ENCODE measurements at regions not wholly inside any gene's neighbourhood (a gene's known extent, or its start where the extent isn't known, plus 50 kb on each side); places are given as distances from the start of the nearest gene placed in this dataset.
A peak's percentile ranks its signal among the peaks of the same experiment; 100 is the strongest.

- TF ChIP-seq CTCF (IDR thresholded peaks at IDR 0.05) (no peak), EP300 (IDR thresholded peaks at IDR 0.05; ENCODE audit: borderline replicate concordance in 1 of 2, low read depth in 1 of 2, low read length in 1 of 2) (no peak)
Observed at GRCh38 chr14:54220071-54220703, 176.6 kb upstream of the CDKN3 start (continued).

DNA sequence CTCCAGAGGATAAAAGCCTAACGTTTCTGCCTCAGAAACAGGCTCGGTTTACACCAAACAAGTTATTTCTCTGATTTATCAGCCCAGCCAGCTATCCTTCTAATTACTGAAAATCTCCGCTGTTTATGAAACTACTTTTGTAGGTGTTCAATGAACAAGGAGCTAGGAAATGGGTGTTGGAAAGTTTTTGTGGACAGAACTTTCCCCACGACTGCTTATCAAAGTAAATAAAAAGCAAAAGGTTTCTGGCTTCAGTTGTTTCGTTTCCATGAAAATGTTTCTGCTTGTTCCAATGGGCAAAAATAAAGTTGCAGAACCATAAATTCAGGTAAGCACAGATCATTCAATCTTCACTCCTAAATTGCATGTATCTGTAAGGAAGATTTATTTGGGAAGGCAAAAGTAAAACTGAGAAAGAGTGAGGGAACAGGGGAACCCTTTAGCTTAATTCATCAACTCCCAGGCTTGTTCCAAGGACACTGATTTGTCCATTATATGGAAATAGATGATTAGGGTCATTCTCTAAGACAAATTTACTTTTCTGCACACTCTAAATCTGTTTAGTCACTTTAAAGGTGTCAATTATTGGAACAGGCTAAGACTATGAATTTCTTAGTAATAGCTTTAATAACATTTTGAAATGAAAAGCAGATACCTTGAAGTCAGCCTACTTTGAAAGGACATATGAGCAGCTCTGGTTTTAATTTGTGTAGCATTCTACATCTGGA is 175.9 kb upstream of the CDKN3 start:
- H3K4me2 ChIP-seq = no peak overlapping the region
- H2AFZ ChIP-seq (ENCODE audit: low read depth) = no peak overlapping the region

DNA sequence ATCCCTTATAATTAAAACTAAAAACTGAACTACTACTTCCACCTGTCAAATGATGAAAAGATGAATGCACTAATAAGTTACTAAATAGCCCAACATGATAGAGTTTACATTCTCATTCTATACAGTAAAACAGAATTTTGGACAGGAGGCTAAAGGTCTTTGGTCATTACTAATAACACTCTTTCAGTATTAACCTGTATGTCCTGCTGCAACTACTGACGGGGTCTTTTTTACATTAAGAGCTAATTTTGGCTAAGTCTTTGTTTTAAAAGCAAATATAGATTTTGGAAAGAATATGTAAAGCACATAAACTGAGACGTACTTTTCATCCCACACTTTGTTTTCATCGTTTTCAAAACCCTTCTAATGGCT is 175.4 kb upstream of the CDKN3 start:
- no peak overlapping the region for H3K27ac ChIP-seq (ENCODE audit: low read depth in 2 of 2, low read length in 1 of 2)
- no peak for DNase-seq
- H3K9me2 ChIP-seq = no peaks in the 10 kb centered on the region
- no peaks in the 10 kb centered on the region for H3K79me2 ChIP-seq (ENCODE audit: insufficient read depth)
- WGBS (ENCODE audit: low lambda C conversion rate) = 41% methylated on average over 3 of the region's 3 CpGs
- H3K4me1 ChIP-seq (ENCODE audit: control insufficient read depth in 1 of 2, insufficient read depth in 2 of 2, low read depth in 1 of 2, low read length in 1 of 2) = peaks cover 0 to 29% of the 10 kb centered on the region in 2 experiments; a peak in 2 of 4 replicates
- H2AFZ ChIP-seq (ENCODE audit: low read depth) = no peak overlapping the region
- no peaks in the 10 kb centered on the region for H4K20me1 ChIP-seq (ENCODE audit: insufficient read depth)
- H3K27me3 ChIP-seq (ENCODE audit: insufficient read depth) = peaks cover 13% of the 10 kb centered on the region; the same call in 1 of the 2 replicates
- H3K4me3 ChIP-seq (ENCODE audit: low read depth in 2 of 2, low read length in 1 of 2) = no peak overlapping the region
- no peaks in the 10 kb centered on the region for H3K9me3 ChIP-seq
- ChIA-PET POLR2A (no interaction called here), CTCF (interaction anchor here (0.6 to 1.6 kb wide), 4 partner anchors 9 to 681 kb away, joined by 3 to 4 read pairs (median 4); no protein-coding TSS in a partner anchor)
- H3F3A ChIP-seq (replicated peaks; ENCODE audit: insufficient read depth) = no peaks in the 10 kb centered on the region
- H3K9ac ChIP-seq = no peak overlapping the region
- no peaks in the 10 kb centered on the region for H3K36me3 ChIP-seq (replicated peaks in 1 of 2; ENCODE audit: control insufficient read depth in 1 of 2, insufficient read depth in 2 of 2, low read length in 1 of 2)
- no peak overlapping the region for H3K4me2 ChIP-seq
- peak in 1 of 2 experiments; percentile 48; a peak in 1 of 4 replicates for TF ChIP-seq EP300 (IDR thresholded peaks at IDR 0.05; ENCODE audit: borderline replicate concordance in 1 of 2, low read depth in 1 of 2, low read length in 1 of 2)
- TF ChIP-seq, protein P1, sequence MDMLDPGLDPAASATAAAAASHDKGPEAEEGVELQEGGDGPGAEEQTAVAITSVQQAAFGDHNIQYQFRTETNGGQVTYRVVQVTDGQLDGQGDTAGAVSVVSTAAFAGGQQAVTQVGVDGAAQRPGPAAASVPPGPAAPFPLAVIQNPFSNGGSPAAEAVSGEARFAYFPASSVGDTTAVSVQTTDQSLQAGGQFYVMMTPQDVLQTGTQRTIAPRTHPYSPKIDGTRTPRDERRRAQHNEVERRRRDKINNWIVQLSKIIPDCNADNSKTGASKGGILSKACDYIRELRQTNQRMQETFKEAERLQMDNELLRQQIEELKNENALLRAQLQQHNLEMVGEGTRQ (IDR thresholded peaks at IDR 0.05; ENCODE audit: borderline replicate concordance, low read depth, low read length) = no peak

More for the DNA sequence above, 175.9 kb upstream of the CDKN3 start:
- Histone ChIP-seq H3K4me1 (ENCODE audit: control insufficient read depth in 1 of 2, insufficient read depth in 2 of 2, low read depth in 1 of 2, low read length in 1 of 2) (peaks cover 0 to 28% of the 10 kb centered on the region in 2 experiments; a peak in 2 of 4 replicates), H3K4me3 (ENCODE audit: low read depth in 2 of 2, low read length in 1 of 2) (no peak overlapping the region), H4K20me1 (ENCODE audit: insufficient read depth) (no peaks in the 10 kb centered on the region), H3F3A (replicated peaks; ENCODE audit: insufficient read depth) (no peaks in the 10 kb centered on the region), H3K36me3 (replicated peaks in 1 of 2; ENCODE audit: control insufficient read depth in 1 of 2, insufficient read depth in 2 of 2, low read length in 1 of 2) (no peaks in the 10 kb centered on the region), H3K27ac (ENCODE audit: low read depth in 2 of 2, low read length in 1 of 2) (no peak overlapping the region), H3K79me2 (ENCODE audit: insufficient read depth) (no peaks in the 10 kb centered on the region), H3K9ac (no peak overlapping the region), H3K27me3 (ENCODE audit: insufficient read depth) (peaks cover 13% of the 10 kb centered on the region; the same call in 1 of the 2 replicates), H3K9me3 (no peaks in the 10 kb centered on the region), H3K9me2 (no peaks in the 10 kb centered on the region)
- 40% methylated on average over 5 of the region's 5 CpGs for WGBS (ENCODE audit: low lambda C conversion rate)
- ChIA-PET CTCF (interaction anchor here (0.5 to 1.6 kb wide), 3 partner anchors 10 to 681 kb away, joined by 3 to 4 read pairs (median 3); no protein-coding TSS in a partner anchor), POLR2A (no interaction called here)
- peak; percentile 40 for DNase-seq
- TF ChIP-seq RCOR1 (IDR thresholded peaks at IDR 0.05; ENCODE audit: low read length) (no peak), CHD2 (IDR thresholded peaks at IDR 0.05; ENCODE audit: low read length, partially characterized antibody) (peak; percentile 10)

Data from SK-N-SH (cell line).